Renal pelvis (tissue), 1 donor: ENCODE measurements at regions not wholly inside any gene's neighbourhood (a gene's known extent, or its start where the extent isn't known, plus 50 kb on each side); places are given as distances from the start of the nearest gene placed in this dataset.

Experiments
- DNase-seq: peaks from one replicate; pipeline ENCODE4 v3.0.0-alpha.2; 2013

- no peak for DNase-seq
Observed at GRCh38 chr1:219669556-219669955, 56.7 kb upstream of the ZC3H11B start.

- DNase-seq, result peak; percentile 8
Observed at GRCh38 chr1:219669042-219669441, 56.1 kb upstream of the ZC3H11B start.

GRCh38 chr1:219668446-219668845 is 55.5 kb upstream of the ZC3H11B start:
- no peak for DNase-seq

GRCh38 chr1:219666242-219666641 is 53.3 kb upstream of the ZC3H11B start:
- DNase-seq, result no peak

GRCh38 chr1:219665089-219665488 is 52.2 kb upstream of the ZC3H11B start:
- no peak for DNase-seq

GRCh38 chr1:219664310-219665029 is 51.6 kb upstream of the ZC3H11B start:
- no peak for DNase-seq
